ENCODE measurements at regions not wholly inside any gene's neighbourhood (a gene's known extent, or its start where the extent isn't known, plus 50 kb on each side); places are given as distances from the start of the nearest gene placed in this dataset.
"Not testable (repeated sequence)": the region's sequence is repeated elsewhere in the genome, so short reads cannot be mapped to it uniquely, and the experiment has no call there.

GRCh38 chr7:76809856-76810255 is 182.8 kb upstream of the POMZP3 start:
- not testable (repeated sequence) for H3K4me1 ChIP-seq (ENCODE audit: control insufficient read depth, insufficient read depth, low read length); H3K27me3 ChIP-seq (ENCODE audit: control insufficient read depth, insufficient read depth, low read length); H3K36me3 ChIP-seq (ENCODE audit: control insufficient read depth, insufficient read depth, low read length); H3K9me3 ChIP-seq (ENCODE audit: control insufficient read depth, insufficient read depth, low read length); H3K4me3 ChIP-seq (ENCODE audit: low read depth, low read length); H3K9ac ChIP-seq (ENCODE audit: low read depth, low read length)

DNA sequence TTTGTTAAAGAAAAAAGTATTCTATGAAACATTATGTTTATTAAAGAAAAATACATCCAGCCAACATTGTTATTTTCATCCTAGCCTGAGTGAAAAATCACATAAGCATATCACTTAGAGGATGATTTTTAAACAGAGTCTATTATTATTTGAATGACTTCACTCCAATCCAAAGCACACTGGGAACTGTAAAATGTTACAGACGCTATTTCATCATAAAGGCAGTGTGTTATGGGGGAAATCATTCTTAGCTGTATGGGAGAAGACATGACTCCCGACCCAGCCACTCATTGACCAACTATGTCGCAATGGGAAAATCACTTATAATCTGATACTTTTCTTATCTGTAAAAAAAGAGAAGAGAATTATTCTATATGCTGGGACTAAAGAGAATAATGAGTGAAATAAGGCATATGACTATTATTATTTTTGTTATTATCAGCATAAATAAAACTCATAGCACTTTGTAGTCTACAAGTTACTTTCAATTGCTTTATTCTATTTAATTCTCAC is 180.6 kb upstream of the POMZP3 start:
- H3K9me3 ChIP-seq (ENCODE audit: control insufficient read depth, insufficient read depth, low read length); H3K4me3 ChIP-seq (ENCODE audit: low read depth, low read length); H3K4me1 ChIP-seq (ENCODE audit: control insufficient read depth, insufficient read depth, low read length); H3K36me3 ChIP-seq (ENCODE audit: control insufficient read depth, insufficient read depth, low read length); H3K9ac ChIP-seq (ENCODE audit: low read depth, low read length); H3K27me3 ChIP-seq (ENCODE audit: control insufficient read depth, insufficient read depth, low read length): not testable (repeated sequence)

- not testable (repeated sequence) for H3K27me3 ChIP-seq (ENCODE audit: control insufficient read depth, insufficient read depth, low read length); H3K4me1 ChIP-seq (ENCODE audit: control insufficient read depth, insufficient read depth, low read length); H3K4me3 ChIP-seq (ENCODE audit: low read depth, low read length); H3K36me3 ChIP-seq (ENCODE audit: control insufficient read depth, insufficient read depth, low read length); H3K9ac ChIP-seq (ENCODE audit: low read depth, low read length); H3K9me3 ChIP-seq (ENCODE audit: control insufficient read depth, insufficient read depth, low read length)
These were observed 179.4 kb upstream of the POMZP3 start for GRCh38 chr7:76806460-76806859.

DNA sequence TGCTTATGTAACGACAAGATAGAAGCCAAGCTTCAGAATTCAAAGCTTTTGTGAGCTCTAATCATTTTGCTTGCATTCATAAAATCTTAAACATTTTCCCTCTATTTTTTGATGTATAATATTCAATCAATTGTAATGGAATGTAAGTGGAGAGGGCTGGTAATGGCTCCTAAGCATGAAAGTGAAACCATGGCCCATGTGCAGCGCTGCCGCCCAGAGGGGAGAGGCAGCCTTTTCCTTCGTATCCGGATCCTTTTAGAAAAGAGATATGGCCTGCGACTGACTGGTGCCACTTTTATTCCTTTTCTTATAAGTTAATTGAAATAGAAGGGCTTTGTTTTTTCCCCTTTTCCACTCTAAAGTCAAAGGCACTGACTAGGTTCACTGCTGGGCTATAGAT is 178.9 kb upstream of the POMZP3 start:
- not testable (repeated sequence) for H3K36me3 ChIP-seq (ENCODE audit: control insufficient read depth, insufficient read depth, low read length); H3K9me3 ChIP-seq (ENCODE audit: control insufficient read depth, insufficient read depth, low read length); H3K9ac ChIP-seq (ENCODE audit: low read depth, low read length); H3K4me3 ChIP-seq (ENCODE audit: low read depth, low read length); H3K27me3 ChIP-seq (ENCODE audit: control insufficient read depth, insufficient read depth, low read length); H3K4me1 ChIP-seq (ENCODE audit: control insufficient read depth, insufficient read depth, low read length)

- H3K9me3 ChIP-seq (ENCODE audit: control insufficient read depth, insufficient read depth, low read length); H3K27me3 ChIP-seq (ENCODE audit: control insufficient read depth, insufficient read depth, low read length); H3K4me3 ChIP-seq (ENCODE audit: low read depth, low read length); H3K36me3 ChIP-seq (ENCODE audit: control insufficient read depth, insufficient read depth, low read length); H3K4me1 ChIP-seq (ENCODE audit: control insufficient read depth, insufficient read depth, low read length); H3K9ac ChIP-seq (ENCODE audit: low read depth, low read length): not testable (repeated sequence)
These were observed 178.2 kb upstream of the POMZP3 start for GRCh38 chr7:76805262-76805661.

DNA sequence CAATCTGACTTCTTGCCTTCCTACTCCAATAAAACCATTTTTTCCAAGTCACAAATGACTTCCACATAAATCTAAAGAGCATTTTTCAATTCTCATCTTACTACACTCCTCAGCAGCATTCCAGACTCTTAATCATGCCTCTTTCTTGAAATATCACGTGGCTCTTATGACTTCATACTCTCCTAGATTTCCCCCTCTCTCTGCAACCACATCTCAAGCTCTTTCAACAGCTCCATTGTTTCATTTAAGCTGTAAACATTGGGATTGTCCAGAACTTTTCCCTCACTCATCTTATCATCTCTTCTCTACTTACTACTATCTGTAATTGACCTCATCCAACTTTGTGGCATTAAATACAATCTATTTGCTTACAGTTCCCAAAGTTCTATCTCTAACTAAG is 170.6 kb upstream of the POMZP3 start:
- H3K9ac ChIP-seq (ENCODE audit: low read depth, low read length); H3K4me3 ChIP-seq (ENCODE audit: low read depth, low read length); H3K4me1 ChIP-seq (ENCODE audit: control insufficient read depth, insufficient read depth, low read length); H3K27me3 ChIP-seq (ENCODE audit: control insufficient read depth, insufficient read depth, low read length); H3K9me3 ChIP-seq (ENCODE audit: control insufficient read depth, insufficient read depth, low read length); H3K36me3 ChIP-seq (ENCODE audit: control insufficient read depth, insufficient read depth, low read length): not testable (repeated sequence)

DNA sequence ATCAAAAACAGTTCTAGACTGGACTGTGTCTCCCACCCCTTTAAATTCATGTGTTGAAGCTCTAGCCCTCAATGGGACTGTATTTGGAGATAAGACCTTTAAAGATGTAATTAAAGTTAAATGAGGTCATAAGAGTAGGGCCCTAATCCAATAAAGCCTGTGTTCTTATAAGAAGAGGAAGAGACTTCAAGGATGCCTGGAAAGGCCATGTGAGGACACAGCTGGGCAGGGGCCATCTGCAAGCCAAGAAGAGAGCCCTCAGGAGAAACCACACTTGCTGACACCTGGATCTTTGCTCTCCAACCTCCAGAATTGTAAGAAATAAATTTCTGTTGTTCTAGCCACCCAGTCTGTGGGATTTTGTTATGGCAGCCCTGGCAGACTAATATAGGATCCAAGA is 153.6 kb upstream of the POMZP3 start:
- not testable (repeated sequence) for H3K4me3 ChIP-seq (ENCODE audit: low read depth, low read length); H3K9me3 ChIP-seq (ENCODE audit: control insufficient read depth, insufficient read depth, low read length); H3K9ac ChIP-seq (ENCODE audit: low read depth, low read length); H3K36me3 ChIP-seq (ENCODE audit: control insufficient read depth, insufficient read depth, low read length); H3K27me3 ChIP-seq (ENCODE audit: control insufficient read depth, insufficient read depth, low read length); H3K4me1 ChIP-seq (ENCODE audit: control insufficient read depth, insufficient read depth, low read length)

DNA sequence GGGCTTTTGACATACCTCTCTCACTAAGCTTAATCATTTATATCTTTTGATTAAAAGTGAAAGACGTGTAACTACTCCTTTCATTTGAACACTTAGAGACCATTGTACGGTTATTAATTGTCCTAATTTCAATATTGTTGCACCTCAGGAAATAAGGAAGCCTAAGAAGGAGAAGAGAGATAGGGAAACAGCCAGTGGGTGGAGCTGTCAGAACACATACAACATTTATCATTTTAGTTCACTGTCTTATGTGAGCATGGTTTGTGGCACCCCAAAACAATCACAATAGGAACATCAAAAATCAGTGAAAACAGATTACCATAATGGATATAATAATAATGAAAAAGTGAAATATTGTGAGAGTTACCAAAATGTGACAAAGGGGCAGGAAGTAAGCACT is 147.2 kb upstream of the POMZP3 start:
- not testable (repeated sequence) for H3K9ac ChIP-seq (ENCODE audit: low read depth, low read length); H3K36me3 ChIP-seq (ENCODE audit: control insufficient read depth, insufficient read depth, low read length); H3K4me1 ChIP-seq (ENCODE audit: control insufficient read depth, insufficient read depth, low read length); H3K27me3 ChIP-seq (ENCODE audit: control insufficient read depth, insufficient read depth, low read length); H3K9me3 ChIP-seq (ENCODE audit: control insufficient read depth, insufficient read depth, low read length); H3K4me3 ChIP-seq (ENCODE audit: low read depth, low read length)

- H3K9ac ChIP-seq (ENCODE audit: low read depth, low read length); H3K36me3 ChIP-seq (ENCODE audit: control insufficient read depth, insufficient read depth, low read length); H3K9me3 ChIP-seq (ENCODE audit: control insufficient read depth, insufficient read depth, low read length); H3K27me3 ChIP-seq (ENCODE audit: control insufficient read depth, insufficient read depth, low read length); H3K4me3 ChIP-seq (ENCODE audit: low read depth, low read length); H3K4me1 ChIP-seq (ENCODE audit: control insufficient read depth, insufficient read depth, low read length): not testable (repeated sequence)
These were observed 144.9 kb upstream of the POMZP3 start for GRCh38 chr7:76771980-76772379.

GRCh38 chr7:76763977-76764376 is 136.9 kb upstream of the POMZP3 start:
- not testable (repeated sequence) for H3K9me3 ChIP-seq (ENCODE audit: control insufficient read depth, insufficient read depth, low read length)

DNA sequence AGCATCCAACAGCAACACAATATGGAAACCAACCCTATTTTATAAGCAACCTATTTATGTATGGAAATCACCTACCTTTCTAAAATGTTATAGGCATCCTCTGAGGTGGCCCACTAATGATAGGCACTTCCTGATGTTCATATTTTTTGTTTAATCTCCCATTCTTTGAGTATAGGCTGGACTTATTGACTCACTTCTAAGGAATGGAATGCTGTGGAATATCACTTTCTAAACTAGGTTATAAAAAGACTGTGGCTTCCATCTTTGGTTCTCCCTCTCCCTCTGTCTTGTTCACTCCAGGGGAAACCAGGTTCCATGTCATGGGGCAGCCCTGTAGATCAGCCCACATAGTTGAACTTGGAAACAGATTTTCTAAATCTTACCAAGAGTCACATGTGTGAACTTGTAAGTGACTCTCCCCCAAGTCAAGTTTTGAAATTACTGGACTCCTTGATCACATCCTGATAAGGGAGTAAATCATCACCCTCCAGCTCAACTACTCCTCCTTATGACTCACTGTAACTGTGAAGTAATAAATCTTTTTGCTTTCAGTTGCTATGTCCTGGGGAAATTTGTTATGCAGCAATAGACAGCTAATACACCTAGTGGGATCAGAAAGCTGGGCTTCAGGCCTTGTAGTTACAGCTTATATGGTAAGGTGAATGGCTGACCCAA is 133.6 kb upstream of the POMZP3 start:
- H3K4me3 ChIP-seq (ENCODE audit: low read depth, low read length); H3K9ac ChIP-seq (ENCODE audit: low read depth, low read length); H3K36me3 ChIP-seq (ENCODE audit: control insufficient read depth, insufficient read depth, low read length); H3K9me3 ChIP-seq (ENCODE audit: control insufficient read depth, insufficient read depth, low read length); H3K27me3 ChIP-seq (ENCODE audit: control insufficient read depth, insufficient read depth, low read length); H3K4me1 ChIP-seq (ENCODE audit: control insufficient read depth, insufficient read depth, low read length): not testable (repeated sequence)

More at GRCh38 chr7:76763977-76764376, 136.9 kb upstream of the POMZP3 start:
- H3K36me3 ChIP-seq (ENCODE audit: control insufficient read depth, insufficient read depth, low read length); H3K27me3 ChIP-seq (ENCODE audit: control insufficient read depth, insufficient read depth, low read length); H3K9ac ChIP-seq (ENCODE audit: low read depth, low read length); H3K4me3 ChIP-seq (ENCODE audit: low read depth, low read length); H3K4me1 ChIP-seq (ENCODE audit: control insufficient read depth, insufficient read depth, low read length): not testable (repeated sequence)

DNA sequence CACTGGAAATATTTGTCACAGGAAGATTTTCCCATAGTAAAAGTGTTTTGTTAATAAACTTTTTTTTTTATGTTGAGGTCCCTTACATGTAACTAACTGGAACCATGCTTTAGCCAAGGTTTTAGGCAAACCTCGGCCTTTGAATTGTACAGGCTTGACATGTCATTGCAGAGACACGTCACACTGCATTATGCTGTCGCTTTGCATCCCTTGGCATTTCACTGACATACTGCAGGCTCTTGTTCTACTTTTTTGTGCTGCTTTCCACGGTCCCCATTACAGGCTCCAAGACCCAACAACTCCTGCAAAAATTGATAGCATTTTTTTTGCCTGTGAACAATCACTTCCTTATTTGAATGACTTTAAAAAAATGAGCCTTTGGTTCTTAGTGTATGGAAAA is 112.5 kb upstream of the POMZP3 start:
- not testable (repeated sequence) for H3K4me1 ChIP-seq (ENCODE audit: control insufficient read depth, insufficient read depth, low read length); H3K4me3 ChIP-seq (ENCODE audit: low read depth, low read length); H3K9ac ChIP-seq (ENCODE audit: low read depth, low read length); H3K36me3 ChIP-seq (ENCODE audit: control insufficient read depth, insufficient read depth, low read length); H3K27me3 ChIP-seq (ENCODE audit: control insufficient read depth, insufficient read depth, low read length); H3K9me3 ChIP-seq (ENCODE audit: control insufficient read depth, insufficient read depth, low read length)

- not testable (repeated sequence) for H3K36me3 ChIP-seq (ENCODE audit: control insufficient read depth, insufficient read depth, low read length); H3K27me3 ChIP-seq (ENCODE audit: control insufficient read depth, insufficient read depth, low read length); H3K9ac ChIP-seq (ENCODE audit: low read depth, low read length); H3K9me3 ChIP-seq (ENCODE audit: control insufficient read depth, insufficient read depth, low read length); H3K4me3 ChIP-seq (ENCODE audit: low read depth, low read length); H3K4me1 ChIP-seq (ENCODE audit: control insufficient read depth, insufficient read depth, low read length)
These were observed 109.6 kb upstream of the POMZP3 start for GRCh38 chr7:76736724-76737123.

Measured in iPS-15b (cell line).